Uterus (tissue), 3 donors: ENCODE measurements at regions not wholly inside any gene's neighbourhood (a gene's known extent, or its start where the extent isn't known, plus 50 kb on each side); places are given as distances from the start of the nearest gene placed in this dataset.

ENCODE experiments used
- DNase-seq, 2 donors: peaks; one replicate each; pipeline ENCODE4 v3.0.0-alpha.2; 2019 to 2020
- H3K27ac ChIP-seq, 2 donors: fragments of 200-600 bp; sonication (generic); 1 replicate in 1 of 2; 2 replicates in 1 of 2; pipeline ENCODE4 v1.5.1; 2016 to 2018
- H3K27me3 ChIP-seq, 2 donors: fragments of 200-600 bp; sonication (generic); one replicate each; pipeline ENCODE4 v1.5.1; 2018 to 2019; ENCODE audit warnings: control low read depth in 1 of 2
- H3K36me3 ChIP-seq, 2 donors: fragments of 200-600 bp; sonication (generic); one replicate each; pipeline ENCODE4 v1.5.1; 2019; ENCODE audit warnings: control low read depth in 1 of 2
- H3K4me1 ChIP-seq, 2 donors: fragments of 200-600 bp; sonication (generic); one replicate each; pipeline ENCODE4 v1.5.1; 2018 to 2019; ENCODE audit warnings: control low read depth in 1 of 2
- H3K4me3 ChIP-seq, 2 donors: fragments of 200-600 bp; sonication (generic); 1 replicate in 1 of 2; 2 replicates in 1 of 2; pipeline ENCODE4 v1.5.1; 2018 to 2019; ENCODE audit warnings: mild to moderate bottlenecking in 1 of 2
- H3K9me3 ChIP-seq, 2 donors: fragments of 200-600 bp; sonication (generic); one replicate each; pipeline ENCODE4 v1.5.1; 2019; ENCODE audit warnings: control low read depth in 1 of 2
- POLR2A ChIP-seq, 2 donors: fragments of 450-650 bp; IDR thresholded peaks; one replicate each; pipeline ENCODE4 v1.6.1; 2016; ENCODE audit warnings: antibody characterized with exemption in 2 of 2, mild to moderate bottlenecking in 1 of 2, moderate library complexity in 1 of 2
- intact Hi-C: fragments of 100-400 bp; cut with DNase I; formaldehyde crosslinking; loops from one replicate; pipeline ENCODE4 v1.15.1; 2023; ENCODE audit warnings: low total_unique reads
- TF ChIP-seq, protein P1 (sequence below), 4 experiments: fragments of 200-600 bp in 2 of 4; fragments of 450-650 bp in 2 of 4; sonication (generic) in 2 of 4; IDR thresholded peaks; one replicate each; pipeline ENCODE4 v1.5.1; 2016 to 2019; ENCODE audit warnings: antibody characterized with exemption in 4 of 4, mild to moderate bottlenecking in 2 of 4, moderate library complexity in 1 of 4
- donor health status: DM: yes; HTN: yes; CAD: no.

DNA sequence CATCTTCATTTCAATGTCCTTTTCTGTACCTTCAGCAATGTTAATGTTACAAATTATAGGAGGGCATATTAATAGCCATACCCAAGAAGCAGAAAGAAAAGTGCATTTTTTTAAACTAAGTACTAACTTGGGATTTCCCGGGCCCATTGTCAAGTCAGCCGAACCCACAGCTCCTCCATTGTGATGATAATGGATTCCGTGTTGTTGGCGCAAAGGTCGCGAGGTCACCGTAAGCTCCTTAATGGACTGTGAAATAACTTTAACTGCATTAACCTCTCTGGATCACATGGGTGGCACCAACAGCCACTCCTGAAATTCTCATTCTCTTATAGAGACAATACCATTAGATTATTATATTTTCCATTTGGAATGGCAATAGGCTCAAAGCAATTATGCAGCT, 250.6 kb upstream of the RRP15 start:
- TF ChIP-seq, protein P1, sequence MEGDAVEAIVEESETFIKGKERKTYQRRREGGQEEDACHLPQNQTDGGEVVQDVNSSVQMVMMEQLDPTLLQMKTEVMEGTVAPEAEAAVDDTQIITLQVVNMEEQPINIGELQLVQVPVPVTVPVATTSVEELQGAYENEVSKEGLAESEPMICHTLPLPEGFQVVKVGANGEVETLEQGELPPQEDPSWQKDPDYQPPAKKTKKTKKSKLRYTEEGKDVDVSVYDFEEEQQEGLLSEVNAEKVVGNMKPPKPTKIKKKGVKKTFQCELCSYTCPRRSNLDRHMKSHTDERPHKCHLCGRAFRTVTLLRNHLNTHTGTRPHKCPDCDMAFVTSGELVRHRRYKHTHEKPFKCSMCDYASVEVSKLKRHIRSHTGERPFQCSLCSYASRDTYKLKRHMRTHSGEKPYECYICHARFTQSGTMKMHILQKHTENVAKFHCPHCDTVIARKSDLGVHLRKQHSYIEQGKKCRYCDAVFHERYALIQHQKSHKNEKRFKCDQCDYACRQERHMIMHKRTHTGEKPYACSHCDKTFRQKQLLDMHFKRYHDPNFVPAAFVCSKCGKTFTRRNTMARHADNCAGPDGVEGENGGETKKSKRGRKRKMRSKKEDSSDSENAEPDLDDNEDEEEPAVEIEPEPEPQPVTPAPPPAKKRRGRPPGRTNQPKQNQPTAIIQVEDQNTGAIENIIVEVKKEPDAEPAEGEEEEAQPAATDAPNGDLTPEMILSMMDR (IDR thresholded peaks at IDR 0.05): no peak
- no peak for TF ChIP-seq POLR2A (IDR thresholded peaks at IDR 0.05)
- no peak overlapping the region for H3K4me3 ChIP-seq
- H3K27ac ChIP-seq: no peak overlapping the region
- no peaks in the 10 kb centered on the region for H3K9me3 ChIP-seq
- no peaks in the 10 kb centered on the region for H3K4me1 ChIP-seq
- DNase-seq: no peak
- no peaks in the 10 kb centered on the region for H3K27me3 ChIP-seq
- intact Hi-C loops: no loop called here
- H3K36me3 ChIP-seq: no peaks in the 10 kb centered on the region

DNA sequence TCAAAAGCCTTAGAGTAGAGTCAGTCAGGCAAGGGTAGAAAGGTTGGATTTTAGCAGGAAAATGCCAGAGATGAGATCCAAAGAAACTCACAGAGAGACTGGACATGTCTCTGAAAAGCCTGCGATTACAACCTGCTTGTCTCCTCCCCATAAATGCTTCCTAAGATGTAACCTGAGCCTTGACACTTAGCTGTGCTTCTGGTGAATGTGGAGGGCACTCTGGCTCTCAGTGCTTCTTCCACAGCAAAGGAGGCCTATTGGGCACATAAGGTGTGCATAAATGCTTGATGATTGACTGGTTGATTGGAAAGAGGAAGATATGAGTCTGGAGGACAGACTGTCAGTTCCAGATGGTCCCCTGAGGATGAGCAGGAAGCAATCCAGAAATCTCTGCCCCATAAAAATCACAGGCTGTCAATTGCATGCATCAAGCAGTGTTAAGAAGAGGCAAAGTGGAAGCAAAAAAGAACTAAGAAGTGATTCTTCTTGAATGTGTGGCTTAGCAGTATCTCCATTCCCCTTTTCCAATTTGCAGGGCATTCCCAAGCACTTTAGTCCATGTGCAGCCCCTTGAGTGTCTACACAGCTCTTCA, 236.2 kb upstream of the RRP15 start:
- H3K4me3 ChIP-seq: no peak overlapping the region
- TF ChIP-seq, protein P1 (IDR thresholded peaks at IDR 0.05): no peak
- no peak for TF ChIP-seq POLR2A (IDR thresholded peaks at IDR 0.05)
- H3K9me3 ChIP-seq: no peaks in the 10 kb centered on the region
- DNase-seq: no peak
- no peaks in the 10 kb centered on the region for H3K27me3 ChIP-seq
- no peaks in the 10 kb centered on the region for H3K36me3 ChIP-seq
- H3K27ac ChIP-seq: no peak overlapping the region
- H3K4me1 ChIP-seq: no peaks in the 10 kb centered on the region
- intact Hi-C loops: no loop called here

DNA sequence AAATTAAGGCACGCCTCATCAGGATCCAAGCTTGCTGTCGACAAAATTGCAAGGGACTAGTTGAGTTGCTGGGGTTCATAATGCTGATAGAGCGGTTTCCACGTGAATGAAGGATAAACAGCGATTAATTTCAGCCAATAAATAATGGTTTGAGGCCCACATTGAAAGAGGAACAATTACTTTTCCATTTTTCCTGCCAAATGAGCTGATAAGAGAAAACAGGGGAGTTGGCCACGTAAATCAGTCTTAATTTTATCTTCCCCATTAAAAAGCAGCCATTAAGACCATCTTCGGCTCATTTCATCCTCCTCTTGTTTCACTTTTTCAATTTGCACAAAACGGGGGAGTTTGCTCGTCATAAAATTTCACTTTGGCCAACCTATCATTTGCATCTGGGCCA, 235.5 kb upstream of the RRP15 start:
- no peaks in the 10 kb centered on the region for H3K27me3 ChIP-seq
- TF ChIP-seq, protein P1 (IDR thresholded peaks at IDR 0.05): no peak
- TF ChIP-seq POLR2A (IDR thresholded peaks at IDR 0.05): no peak
- H3K4me3 ChIP-seq: no peak overlapping the region
- no peaks in the 10 kb centered on the region for H3K36me3 ChIP-seq
- H3K4me1 ChIP-seq: no peaks in the 10 kb centered on the region
- H3K27ac ChIP-seq: no peak overlapping the region
- H3K9me3 ChIP-seq: no peaks in the 10 kb centered on the region
- DNase-seq: no peak
- intact Hi-C loops: no loop called here

DNA sequence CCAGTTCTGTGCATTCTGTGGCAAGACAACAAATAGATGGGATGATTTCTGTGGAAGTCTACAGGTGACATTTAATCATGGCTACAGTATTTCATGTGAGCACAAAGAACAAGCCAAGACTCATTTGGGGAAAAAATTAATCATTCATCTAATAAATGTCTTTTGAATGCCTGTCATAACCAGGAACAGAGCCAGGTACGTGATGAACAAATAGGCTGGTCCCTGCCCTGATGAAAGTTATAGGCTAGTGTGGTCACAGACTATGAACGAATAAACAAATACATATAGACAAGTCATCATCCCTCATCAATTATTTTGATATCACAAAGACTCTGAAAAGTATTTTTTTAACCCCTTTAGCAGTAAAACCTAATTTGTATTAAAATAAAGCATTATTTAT, 226.4 kb upstream of the RRP15 start:
- no peaks in the 10 kb centered on the region for H3K27me3 ChIP-seq
- H3K4me3 ChIP-seq: no peak overlapping the region
- intact Hi-C loops: no loop called here
- no peaks in the 10 kb centered on the region for H3K36me3 ChIP-seq
- no peaks in the 10 kb centered on the region for H3K4me1 ChIP-seq
- H3K9me3 ChIP-seq: no peaks in the 10 kb centered on the region
- no peak for DNase-seq
- no peak for TF ChIP-seq POLR2A (IDR thresholded peaks at IDR 0.05)
- TF ChIP-seq, protein P1 (IDR thresholded peaks at IDR 0.05): no peak
- no peak overlapping the region for H3K27ac ChIP-seq

DNA sequence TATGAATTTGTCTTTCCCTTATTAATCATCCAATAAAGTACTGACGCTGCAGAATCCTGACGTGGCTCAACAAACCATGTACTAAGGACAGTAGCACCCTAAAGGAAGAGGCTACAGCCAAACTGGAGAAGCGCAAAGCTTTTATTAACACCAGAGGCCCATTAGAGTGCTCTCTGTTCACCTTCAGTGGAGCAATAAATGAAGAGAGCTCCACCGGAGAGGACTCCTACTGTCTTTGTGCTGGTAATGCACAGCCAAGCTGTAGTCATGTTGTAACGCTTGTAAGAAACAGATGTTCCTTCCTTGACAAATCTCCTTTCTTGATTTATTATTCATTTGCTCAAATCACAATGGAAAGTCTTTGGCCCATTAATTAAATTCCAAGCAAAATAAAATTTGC, 220.7 kb upstream of the RRP15 start:
- Histone ChIP-seq H3K9me3 (no peaks in the 10 kb centered on the region), H3K36me3 (no peaks in the 10 kb centered on the region), H3K27me3 (no peaks in the 10 kb centered on the region), H3K27ac (no peak overlapping the region), H3K4me1 (no peaks in the 10 kb centered on the region), H3K4me3 (no peak overlapping the region)
- no peak for TF ChIP-seq POLR2A (IDR thresholded peaks at IDR 0.05)
- TF ChIP-seq, protein P1 (IDR thresholded peaks at IDR 0.05): no peak
- DNase-seq: no peak
- intact Hi-C loops: no loop called here
